Fibroblast of skin of left quadriceps (primary cell): ENCODE measurements at regions not wholly inside any gene's neighbourhood (a gene's known extent, or its start where the extent isn't known, plus 50 kb on each side); places are given as distances from the start of the nearest gene placed in this dataset.
"Not testable (repeated sequence)": the region's sequence is repeated elsewhere in the genome, so short reads cannot be mapped to it uniquely, and the experiment has no call there.

ENCODE experiments used
- DNase-seq, 2 experiments: peaks; one replicate each; pipeline ENCODE4 v3.0.0-alpha.2; 2013; ENCODE audit warnings: low read depth in 2 of 2

DNA sequence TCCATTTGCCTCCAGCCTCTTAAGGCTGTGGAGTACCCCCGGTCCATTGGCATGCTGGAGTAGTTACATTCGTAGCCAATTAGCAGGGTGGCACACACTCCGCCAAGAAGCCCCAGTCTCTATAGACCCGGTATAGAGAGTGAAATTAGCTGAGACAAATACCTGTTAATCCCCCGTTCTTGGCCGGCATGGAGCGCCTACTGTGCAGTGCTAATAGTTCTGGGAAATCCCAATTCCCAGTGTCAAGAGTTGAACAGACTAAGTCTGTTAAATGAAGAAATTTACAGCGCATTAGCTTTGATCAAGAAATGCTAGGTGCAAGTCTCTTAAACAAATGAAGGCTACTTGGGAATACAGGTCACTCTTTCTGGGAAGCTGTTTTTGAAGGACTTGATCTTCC is 127.8 kb upstream of the ARX start:
- DNase-seq, result no peak

DNA sequence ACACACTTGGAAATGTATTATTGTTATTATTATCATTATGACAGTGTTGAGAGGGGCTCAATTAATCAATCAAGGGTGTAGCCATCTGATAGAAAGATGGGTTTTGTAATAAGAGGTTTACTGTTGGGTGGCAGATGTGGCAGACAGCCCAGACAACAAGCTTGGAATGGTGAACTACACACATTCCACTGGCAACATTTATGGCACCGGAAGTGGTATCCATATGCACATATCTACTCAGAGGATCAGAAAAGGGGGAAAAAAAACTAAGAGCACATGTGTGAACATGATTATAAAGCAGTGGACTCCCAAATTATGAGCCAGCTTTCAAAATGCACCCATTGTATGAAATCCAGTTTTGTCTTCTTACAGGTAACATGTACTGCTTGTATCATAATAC is 125.9 kb upstream of the ARX start:
- DNase-seq, result no peak

DNA sequence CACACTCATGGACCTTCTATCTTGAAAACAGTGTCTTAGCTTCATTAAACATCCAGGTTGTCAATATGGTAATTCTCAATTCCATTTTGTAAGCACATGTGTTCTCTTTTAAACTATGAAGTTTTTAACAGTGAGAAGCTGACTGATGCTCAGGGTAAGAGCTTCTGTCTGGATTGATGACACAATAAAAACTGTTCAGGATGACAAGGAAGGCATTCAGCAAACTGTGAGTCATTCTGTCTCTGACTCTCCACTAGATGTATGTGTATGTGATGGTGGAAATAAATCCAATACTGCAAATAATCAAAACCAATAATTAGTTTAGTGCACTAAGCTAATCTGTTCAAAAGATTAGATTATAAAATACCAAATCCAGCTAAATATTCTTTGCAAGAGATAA is 115.3 kb upstream of the ARX start:
- DNase-seq, result no peak

DNA sequence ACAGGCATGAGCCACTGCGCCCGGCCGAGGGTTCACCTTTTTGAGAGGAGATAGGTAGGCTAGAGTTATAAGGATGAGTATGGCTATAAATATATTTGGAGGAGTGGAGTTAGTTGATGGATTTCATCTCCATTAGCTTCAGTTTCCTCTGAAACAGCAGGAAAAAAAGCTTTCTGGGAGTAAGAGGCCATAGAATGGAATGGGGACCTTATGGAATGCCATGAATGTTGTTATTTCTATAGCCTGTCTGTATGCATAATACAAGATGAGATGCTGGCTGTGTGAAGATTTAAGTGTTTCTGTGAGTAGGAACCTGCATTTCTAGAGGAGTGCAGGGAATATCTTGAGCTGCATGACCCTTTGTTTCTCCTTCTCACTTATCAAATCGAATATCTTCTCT is 114.9 kb upstream of the ARX start:
- no peak for DNase-seq

DNA sequence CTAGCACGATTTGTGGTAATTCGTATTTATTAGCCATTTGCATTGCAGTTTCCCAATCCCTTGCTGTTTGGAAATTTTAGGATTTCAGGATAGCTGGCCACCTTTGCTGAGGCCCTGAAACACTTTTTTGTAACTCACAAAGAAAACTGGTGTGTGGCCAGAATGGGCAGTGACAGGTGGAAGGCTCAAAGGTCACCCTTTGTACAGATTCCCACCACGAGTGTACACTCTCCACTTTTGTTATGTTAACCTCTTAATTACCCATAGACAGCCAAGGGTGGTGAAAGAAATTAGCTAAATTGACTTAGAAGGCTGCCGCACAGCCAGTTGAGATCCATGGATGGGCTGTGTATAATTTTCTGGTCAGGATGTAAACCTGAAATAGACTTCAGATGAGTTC is 109.7 kb upstream of the ARX start:
- DNase-seq, result no peak

DNA sequence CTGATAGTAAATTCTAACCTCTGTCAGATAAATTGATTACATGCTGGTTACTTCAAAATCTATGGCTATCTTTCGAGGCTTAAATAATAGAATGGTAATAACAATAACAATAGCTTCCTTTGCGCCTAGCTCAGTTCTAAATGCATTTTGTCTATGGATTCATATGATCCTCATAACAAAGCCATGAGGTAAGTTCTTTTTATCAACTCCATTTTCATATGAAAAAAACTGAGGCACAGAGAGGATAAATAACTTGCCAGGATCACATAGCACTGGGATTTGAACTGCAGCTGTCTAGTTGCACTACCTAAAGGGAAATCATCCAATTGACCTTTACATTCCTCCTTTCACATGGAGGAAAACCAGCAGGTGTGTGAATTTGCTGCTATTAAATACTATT is 108.6 kb upstream of the ARX start:
- no peak for DNase-seq

DNA sequence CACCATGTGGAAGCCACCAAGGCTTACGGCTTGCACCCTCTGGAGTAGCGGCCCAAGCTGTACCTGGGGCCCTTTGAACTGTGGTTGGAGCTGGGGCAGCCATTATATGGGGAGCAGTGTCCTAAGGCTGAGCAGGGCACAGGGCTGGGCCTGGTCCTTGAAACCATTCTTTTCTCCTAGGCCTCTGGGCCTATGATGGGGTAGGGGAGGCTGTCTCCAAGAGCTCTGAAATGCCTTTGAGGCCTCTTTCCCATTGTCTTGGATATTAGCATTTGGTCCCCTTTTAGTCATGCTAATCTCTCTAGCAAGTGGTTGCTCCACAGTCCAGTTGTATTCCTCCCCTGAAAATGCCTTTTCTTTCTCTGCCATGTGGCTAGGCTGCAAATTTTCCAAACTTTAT is 96.4 kb upstream of the ARX start:
- no peak for DNase-seq

DNA sequence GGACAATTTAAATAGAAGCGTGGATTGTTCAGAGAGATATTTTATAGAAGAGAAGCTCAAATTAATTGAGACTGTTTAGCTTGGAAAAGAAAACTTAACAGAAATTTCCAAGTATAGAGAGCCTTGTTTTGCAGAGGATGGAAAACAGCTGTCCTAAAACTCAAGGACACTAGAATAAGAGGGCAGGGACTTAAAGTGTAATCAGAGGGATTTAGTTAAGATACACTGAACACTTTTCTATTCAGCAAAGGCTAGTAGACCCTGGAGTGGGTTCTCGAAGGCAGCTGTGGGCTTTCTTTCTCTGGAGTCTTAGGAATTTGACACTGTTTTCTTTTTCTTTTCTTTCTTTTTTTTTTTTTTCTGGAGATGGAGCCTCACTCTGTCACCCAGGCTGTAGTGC is 92.7 kb upstream of the ARX start:
- no peak for DNase-seq

DNA sequence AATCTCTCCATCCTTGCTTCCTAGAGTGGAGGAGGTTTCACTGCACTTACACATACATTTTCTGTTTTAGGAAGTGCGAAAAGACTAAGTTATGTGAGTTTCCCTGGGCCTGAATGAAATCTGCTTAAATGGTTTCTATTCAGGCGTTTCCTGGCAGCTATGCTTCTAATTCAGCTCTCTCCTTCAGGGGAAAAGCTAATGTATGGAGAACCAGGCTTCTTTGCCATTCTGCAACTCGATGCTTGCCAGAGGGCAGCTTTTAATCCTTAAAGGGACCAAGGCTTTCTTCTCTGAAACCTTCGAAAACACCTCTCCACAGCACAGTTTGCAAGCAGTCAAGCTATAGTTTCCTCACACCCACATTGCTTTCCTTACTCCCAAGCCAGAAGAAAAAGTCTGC is 89.5 kb upstream of the ARX start:
- no peak for DNase-seq

DNA sequence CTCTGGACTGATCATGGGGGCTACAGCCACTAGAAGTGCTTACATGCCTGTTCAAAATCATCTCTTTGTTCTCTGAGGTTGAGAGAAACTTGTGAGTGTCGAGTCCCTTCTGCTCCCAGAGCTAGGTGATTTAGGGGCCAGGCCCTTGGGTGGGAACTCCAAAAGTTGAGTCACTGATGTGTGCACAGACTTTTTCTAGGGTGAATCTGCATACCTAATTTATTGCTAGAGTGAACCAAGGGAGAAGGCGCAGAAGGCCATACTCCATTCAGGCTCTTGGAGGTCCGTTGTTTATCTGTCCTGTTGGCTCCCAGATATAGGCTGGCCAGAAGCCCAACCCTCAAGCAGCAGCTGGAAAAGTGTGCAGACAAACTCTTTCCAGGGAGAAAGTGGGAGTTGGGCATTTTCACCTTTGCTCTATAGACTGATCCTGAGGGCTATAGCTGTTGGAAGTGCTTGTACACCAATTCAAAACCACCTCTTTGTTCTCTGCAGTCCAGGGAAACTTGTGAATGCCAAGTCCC is 80.8 kb upstream of the ARX start:
- DNase-seq, result no peak

DNA sequence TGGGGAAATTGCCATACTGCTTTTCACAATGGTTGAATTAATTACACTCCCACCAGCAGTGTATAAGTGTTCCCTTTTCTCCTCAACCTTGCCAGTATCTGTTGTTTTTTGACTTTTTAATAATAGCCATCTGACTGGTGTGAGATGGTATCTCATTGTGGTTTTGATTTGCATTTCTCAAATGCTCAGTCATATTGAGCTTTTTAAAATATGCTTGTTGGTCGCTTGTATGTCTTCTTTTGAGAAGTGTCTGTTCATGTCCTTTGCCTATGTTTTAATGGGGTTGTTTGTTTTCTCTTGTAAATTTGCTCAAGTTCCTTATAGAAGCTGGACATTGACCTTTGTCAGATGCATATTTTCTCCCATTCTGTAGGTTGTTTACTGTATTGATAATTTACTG is 75.4 kb upstream of the ARX start:
- DNase-seq, result not testable (repeated sequence)

DNA sequence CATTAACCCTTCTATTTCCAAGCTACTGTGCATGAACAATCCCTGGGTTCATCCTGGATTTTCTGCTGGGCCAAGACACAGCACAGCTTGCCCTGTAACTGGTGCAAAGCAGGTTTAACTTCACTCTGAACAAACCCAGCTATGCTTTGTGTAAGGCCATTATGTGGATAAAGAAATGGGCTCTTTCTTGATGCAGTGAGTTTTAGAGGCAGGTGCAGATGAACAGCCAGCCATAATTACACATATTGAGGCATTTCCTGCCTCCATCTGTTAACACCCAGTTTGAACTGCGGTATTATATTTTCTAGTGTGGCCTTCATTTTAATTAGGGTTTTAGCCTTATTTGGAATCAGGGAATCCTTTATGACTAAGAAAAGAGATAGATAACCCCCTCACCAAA is 68.7 kb upstream of the ARX start:
- no peak for DNase-seq

DNA sequence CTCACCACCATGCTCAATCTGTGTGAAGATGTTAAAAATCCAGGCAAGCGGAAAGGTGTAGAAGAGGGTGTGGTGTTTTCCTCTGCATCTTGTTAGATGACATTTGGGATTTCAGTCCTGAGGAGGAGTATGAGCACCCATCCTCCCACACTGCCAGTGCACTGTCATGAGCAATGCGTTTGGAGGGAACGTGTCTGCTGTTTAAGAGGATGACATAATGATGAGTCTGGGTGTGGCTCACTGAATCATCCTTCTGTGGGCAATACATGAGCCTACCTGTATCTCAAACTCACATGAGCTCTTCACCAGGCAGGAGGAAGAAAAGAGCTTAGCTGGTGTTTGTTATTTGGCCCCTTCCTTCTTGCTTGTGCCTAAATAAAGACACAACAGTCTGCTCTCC is 67.9 kb upstream of the ARX start:
- DNase-seq, result no peak

DNA sequence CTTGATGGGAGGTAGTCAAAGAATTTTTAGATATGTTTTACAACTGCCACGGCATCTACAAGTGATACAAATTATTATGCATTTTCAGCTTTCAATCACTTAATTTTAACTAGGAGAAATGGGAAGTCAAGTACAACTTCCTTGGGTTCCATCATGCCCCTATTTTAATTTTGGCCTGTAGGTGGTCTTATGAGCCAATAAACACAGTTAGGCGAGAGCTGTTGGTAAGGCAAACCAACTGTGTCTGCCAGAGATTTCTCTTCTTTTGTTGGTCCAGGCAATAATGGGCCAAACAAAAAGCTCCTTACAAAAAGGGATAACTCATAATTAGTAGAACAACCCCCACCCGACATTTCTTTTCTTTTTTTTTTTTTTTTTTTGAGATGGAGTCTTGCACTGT is 63.3 kb upstream of the ARX start:
- no peak for DNase-seq

DNA sequence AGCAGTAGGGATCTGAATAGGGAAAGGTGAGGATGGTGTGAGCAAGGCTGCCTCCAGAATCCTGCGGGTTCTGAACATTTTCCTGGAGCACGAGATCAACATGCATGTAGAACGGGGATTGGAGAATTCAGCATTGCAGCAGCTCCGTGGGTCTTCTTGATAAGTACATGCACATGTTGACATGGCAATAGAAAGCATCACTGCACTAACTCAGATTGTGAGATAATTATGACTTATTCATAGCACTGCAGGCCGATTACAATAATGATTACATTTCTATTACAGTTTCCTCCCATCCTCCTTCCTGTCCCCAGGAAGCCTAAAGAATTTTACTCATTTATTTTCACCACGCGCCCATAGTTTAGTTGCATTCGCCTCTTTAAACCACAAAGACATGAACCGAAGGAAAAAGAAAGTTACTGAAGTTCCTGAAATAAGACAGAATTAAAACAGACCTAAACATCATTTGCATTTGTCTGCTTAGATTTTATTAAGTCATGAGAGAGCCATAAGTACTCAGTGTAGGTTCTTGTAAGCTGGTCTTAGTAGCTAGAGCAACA is 61.3 kb upstream of the ARX start:
- no peak for DNase-seq

DNA sequence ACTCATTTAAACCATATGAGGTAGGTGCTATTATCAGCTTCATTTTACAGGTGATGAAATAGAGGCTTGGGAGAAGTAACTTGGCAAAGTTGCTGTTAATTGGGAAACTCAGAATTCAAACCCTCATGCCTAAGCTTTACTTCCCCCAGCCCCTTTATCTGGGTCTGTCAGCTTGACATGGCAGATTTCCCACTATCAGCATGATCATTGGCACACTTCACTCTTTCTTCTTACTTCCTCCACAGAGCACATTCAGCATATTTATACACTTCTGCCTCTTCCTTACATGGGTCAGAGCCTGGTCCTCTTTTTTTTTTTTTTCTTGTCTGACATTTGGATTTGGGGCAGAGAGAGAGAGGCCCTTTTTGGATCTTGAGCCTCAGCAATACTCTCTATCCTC is 56.5 kb upstream of the ARX start:
- no peak for DNase-seq

DNA sequence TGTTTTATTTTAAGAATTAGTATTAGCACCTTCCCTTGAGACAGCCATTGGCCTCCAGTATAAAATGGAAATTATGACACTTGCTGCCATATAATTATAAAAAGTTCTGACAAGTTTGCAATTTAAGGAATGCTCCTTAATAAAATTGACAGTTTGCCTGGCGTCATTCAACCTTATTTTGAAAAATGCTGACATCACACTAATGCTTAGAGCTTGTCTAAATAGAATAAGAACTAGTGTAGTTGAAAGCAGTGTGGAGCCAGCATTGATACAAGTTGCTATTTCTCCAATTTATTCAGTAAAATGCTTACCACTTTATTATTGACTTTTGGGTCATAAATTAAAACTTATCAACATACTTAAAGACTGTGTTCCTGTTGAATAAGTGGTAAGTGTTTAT is 54.3 kb upstream of the ARX start:
- no peak for DNase-seq

DNA sequence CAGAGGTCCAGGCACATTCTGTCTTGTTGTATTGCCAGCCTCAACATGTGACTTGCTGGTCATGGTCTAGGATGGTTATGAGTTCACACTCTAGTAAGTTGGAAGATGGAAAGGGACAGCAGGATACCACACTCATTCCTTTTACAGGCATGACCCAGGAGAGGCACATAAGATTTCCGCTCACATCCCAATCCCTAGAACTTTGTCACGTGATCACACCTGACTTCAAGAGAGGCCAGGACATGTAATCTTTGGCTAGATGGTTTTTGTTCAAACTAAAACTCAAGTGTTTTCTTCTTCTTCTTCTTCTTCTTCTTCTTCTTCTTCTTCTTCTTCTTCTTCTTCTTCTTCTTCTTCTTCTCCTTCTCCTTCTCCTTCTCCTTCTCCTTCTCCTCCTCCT is 53.4 kb upstream of the ARX start:
- DNase-seq, result no peak

DNA sequence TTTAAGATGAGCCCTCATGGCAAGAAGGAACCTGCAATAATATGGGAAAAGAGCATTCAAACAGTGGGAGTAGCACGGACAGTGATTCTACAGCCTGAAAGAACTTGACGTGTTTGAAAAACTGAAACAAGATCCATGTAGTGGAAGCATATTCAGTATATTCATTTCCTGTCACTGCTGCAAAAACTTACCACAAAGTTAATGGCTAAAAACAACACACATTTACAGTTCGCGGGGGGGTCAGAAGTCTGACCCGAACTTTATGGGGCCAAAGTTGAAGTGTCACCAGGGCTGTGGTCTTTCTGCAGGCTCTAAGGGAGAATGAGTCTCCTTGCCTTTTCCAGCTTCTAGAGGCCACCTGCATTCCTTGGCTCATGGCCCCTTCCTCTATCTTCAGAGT is 52.6 kb upstream of the ARX start:
- DNase-seq, result no peak

DNA sequence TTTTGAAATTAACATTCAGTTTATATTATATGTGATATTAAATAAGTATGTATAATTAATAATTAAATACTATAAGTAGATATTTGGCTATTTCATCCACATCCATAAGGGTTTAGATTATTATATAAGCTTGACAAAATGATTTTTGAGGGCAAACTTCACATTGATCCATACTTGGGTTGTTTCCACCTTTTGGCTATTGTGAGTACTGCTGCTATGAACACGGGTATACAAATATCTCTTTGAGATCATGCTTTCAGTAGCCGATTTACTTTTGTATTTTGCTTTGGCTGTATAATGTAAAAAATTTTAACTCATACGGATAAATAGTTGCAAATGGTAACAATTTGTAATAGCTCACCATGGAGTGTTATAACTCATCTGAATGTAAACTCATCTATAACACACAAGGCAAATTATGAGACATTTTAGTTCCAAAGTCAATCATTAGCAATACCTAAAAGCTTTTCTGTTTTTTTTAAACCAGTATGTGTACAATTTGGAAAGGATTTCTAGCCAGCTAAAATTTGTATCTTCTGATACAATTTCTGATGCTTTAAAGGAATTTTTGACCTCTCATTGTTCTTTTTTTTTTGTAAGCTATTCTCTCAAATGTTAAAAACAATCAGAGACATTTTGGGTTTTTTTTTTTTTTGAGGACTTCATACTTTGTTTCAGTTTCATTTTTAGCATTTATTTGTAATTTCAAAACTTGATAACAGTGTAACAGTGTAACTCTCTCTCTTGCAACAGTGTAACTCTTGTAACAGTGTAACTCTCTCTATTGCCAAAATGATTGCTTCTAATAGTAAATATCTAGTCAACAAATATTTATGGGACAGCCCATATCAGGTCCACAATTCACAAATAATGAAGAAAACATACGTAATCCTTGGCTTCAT is 51.8 kb upstream of the ARX start:
- DNase-seq, result no peak

DNA sequence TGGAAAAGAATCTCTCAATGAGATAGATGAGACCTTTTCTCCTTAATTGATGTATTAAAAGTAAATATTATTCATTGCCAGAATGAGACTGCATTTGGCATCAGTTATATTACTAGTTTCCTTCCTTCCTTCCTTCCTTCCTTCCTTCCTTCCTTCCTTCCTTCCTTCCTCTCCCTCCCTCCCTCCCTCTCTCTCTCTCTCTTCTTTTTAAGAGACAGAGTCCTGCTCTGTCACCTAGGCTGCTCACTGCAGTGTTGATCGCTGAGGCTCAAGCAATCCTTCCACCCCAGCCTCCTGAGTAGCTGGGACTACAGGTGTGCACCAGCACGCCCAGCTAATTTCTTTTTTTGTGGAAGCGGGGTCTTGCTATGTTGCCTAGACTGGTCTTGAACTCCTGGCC is 50.4 kb upstream of the ARX start:
- no peak for DNase-seq
